A549 (cell line): ENCODE measurements at regions not wholly inside any gene's neighbourhood (a gene's known extent, or its start where the extent isn't known, plus 50 kb on each side); places are given as distances from the start of the nearest gene placed in this dataset.

Experiments used
- TF ChIP-seq, protein P1 (sequence below): fragments of >200 bp; sonication (Bioruptor Twin); formaldehyde crosslinking; IDR thresholded peaks from 3 replicates; pipeline ENCODE4 v1.5.1; 2016
- TF ChIP-seq, protein P2 (sequence below): fragments of 250-450 bp; sonication (Bioruptor Pico); IDR thresholded peaks from 2 replicates; pipeline ENCODE4 v1.5.0; 2020; ENCODE audit warnings: low read depth, mild to moderate bottlenecking, moderate library complexity

DNA sequence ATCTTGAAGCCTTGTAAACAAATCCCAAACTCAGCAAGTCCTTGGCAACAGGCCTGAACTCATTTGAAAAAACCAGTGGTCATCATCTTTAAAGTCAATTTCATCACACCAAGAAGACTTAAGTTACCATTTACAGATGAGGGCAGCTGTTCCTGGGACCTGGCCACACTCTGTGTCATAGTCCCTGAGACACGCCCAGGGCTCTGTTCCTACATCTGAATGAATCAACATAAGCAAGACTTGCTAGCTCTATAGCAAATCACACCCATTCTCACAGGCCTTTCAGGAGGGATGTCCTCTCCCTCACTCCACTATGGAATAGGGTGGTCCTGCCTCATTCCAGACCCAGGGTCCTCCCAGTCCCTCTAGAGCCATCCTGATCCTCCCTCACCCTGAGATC, 142.8 kb downstream of the NSG2 start:
- TF ChIP-seq, protein P1, sequence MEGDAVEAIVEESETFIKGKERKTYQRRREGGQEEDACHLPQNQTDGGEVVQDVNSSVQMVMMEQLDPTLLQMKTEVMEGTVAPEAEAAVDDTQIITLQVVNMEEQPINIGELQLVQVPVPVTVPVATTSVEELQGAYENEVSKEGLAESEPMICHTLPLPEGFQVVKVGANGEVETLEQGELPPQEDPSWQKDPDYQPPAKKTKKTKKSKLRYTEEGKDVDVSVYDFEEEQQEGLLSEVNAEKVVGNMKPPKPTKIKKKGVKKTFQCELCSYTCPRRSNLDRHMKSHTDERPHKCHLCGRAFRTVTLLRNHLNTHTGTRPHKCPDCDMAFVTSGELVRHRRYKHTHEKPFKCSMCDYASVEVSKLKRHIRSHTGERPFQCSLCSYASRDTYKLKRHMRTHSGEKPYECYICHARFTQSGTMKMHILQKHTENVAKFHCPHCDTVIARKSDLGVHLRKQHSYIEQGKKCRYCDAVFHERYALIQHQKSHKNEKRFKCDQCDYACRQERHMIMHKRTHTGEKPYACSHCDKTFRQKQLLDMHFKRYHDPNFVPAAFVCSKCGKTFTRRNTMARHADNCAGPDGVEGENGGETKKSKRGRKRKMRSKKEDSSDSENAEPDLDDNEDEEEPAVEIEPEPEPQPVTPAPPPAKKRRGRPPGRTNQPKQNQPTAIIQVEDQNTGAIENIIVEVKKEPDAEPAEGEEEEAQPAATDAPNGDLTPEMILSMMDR, result no peak
- TF ChIP-seq, protein P2, sequence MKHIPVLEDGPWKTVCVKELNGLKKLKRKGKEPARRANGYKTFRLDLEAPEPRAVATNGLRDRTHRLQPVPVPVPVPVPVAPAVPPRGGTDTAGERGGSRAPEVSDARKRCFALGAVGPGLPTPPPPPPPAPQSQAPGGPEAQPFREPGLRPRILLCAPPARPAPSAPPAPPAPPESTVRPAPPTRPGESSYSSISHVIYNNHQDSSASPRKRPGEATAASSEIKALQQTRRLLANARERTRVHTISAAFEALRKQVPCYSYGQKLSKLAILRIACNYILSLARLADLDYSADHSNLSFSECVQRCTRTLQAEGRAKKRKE, result no peak
